GM12874 (cell line): ENCODE measurements at regions not wholly inside any gene's neighbourhood (a gene's known extent, or its start where the extent isn't known, plus 50 kb on each side); places are given as distances from the start of the nearest gene placed in this dataset.

ENCODE experiments used
- TF ChIP-seq, protein P1 (sequence below): IDR thresholded peaks from 2 replicates; pipeline ENCODE4 v1.5.1; 2011; ENCODE audit warnings: low read depth, mild to moderate bottlenecking, control low read depth, low read length, moderate library complexity; ENCODE audit not compliant: insufficient read depth

GRCh38 chr5:67770431-67771025, 445.0 kb upstream of the PIK3R1 start:
- TF ChIP-seq, protein P1, sequence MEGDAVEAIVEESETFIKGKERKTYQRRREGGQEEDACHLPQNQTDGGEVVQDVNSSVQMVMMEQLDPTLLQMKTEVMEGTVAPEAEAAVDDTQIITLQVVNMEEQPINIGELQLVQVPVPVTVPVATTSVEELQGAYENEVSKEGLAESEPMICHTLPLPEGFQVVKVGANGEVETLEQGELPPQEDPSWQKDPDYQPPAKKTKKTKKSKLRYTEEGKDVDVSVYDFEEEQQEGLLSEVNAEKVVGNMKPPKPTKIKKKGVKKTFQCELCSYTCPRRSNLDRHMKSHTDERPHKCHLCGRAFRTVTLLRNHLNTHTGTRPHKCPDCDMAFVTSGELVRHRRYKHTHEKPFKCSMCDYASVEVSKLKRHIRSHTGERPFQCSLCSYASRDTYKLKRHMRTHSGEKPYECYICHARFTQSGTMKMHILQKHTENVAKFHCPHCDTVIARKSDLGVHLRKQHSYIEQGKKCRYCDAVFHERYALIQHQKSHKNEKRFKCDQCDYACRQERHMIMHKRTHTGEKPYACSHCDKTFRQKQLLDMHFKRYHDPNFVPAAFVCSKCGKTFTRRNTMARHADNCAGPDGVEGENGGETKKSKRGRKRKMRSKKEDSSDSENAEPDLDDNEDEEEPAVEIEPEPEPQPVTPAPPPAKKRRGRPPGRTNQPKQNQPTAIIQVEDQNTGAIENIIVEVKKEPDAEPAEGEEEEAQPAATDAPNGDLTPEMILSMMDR = no peak

GRCh38 chr5:67765697-67766096, 449.9 kb upstream of the PIK3R1 start:
- TF ChIP-seq, protein P1 = no peak

GRCh38 chr5:67752357-67752708, 463.2 kb upstream of the PIK3R1 start:
- TF ChIP-seq, protein P1 = no peak

GRCh38 chr5:67748165-67748690, 467.3 kb upstream of the PIK3R1 start:
- TF ChIP-seq, protein P1 = no peak

DNA sequence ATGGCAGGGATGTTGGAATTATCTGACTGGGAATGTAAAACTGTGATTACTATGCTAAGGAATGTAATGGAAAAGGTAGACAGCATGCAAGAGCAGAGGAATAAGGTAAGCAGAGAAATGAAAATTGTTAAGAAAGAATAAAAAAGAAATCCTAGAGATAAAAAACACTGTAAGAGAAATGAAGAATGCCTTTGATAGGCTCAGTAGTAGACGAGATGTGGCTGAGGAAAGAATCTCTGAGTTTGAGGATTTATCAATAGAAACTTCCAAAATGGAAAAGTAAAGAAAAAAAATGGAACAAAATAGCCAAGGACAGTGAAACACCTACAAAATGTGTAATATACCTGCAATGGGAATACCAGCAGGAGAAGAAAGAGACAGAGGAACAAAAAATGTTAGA, 468.5 kb upstream of the PIK3R1 start:
- TF ChIP-seq, protein P1 = no peak

DNA sequence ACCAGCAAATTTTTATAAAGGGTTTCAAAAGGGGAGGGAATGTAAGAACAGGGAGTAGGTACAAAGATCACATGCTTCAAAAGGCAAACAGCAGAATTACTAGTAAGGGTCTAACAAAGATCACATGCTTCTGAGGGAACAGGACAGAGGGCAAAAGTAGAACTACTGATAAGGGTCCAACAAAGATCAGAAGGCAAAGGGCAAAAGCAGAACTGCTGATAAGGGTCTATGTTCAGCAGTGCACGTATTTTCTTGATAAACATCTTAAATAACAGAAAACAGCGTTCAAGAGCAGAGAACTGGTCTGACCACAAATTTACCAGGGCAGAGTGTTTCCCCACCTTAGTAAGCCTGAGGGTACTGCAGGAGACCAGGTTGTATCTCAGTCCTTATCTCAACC, 469.5 kb upstream of the PIK3R1 start:
- TF ChIP-seq, protein P1 = no peak

- TF ChIP-seq, protein P1 = no peak
These were observed 482.6 kb upstream of the PIK3R1 start for GRCh38 chr5:67732921-67733320.
